GM23338 (cell line): ENCODE measurements at regions not wholly inside any gene's neighbourhood (a gene's known extent, or its start where the extent isn't known, plus 50 kb on each side); places are given as distances from the start of the nearest gene placed in this dataset.
A peak's percentile ranks its signal among the peaks of the same experiment; 100 is the strongest.

Experiments used
- ATAC-seq: fragments of 200-7000 bp; cut with Tn5 transposase; 3 replicates; pipeline ENCODE4 v1.9.1; 2020
- DNase-seq: peaks from one replicate; pipeline ENCODE4 v3.0.0-alpha.2; 2015; ENCODE audit warnings: low spot score
- H2AFZ ChIP-seq: fragments of 200-600 bp; sonication (generic); 2 replicates; pipeline ENCODE4 v1.8.0; 2016; ENCODE audit warnings: antibody characterized with exemption, mild to moderate bottlenecking, moderate library complexity
- H3F3A ChIP-seq: fragments of 200-600 bp; sonication (generic); replicated peaks from 2 replicates; pipeline ENCODE4 v1.8.0; 2017; ENCODE audit warnings: antibody characterized with exemption, mixed run types, low read depth
- H3K27ac ChIP-seq: fragments of 200-600 bp; sonication (generic); 2 replicates; pipeline ENCODE4 v1.6.1; 2016; ENCODE audit warnings: low read depth
- H3K27me3 ChIP-seq: fragments of 200-600 bp; sonication (generic); 2 replicates; pipeline ENCODE4 v1.8.0; 2016; ENCODE audit warnings: mild to moderate bottlenecking, mixed run types, moderate library complexity; ENCODE audit not compliant: insufficient read depth
- H3K36me3 ChIP-seq: fragments of 200-600 bp; sonication (generic); 2 replicates; pipeline ENCODE4 v1.8.0; 2016; ENCODE audit warnings: mild to moderate bottlenecking; ENCODE audit not compliant: insufficient read depth
- H3K4me1 ChIP-seq: fragments of 200-600 bp; sonication (generic); 2 replicates; pipeline ENCODE4 v1.8.0; 2016; ENCODE audit warnings: mild to moderate bottlenecking, moderate library complexity; ENCODE audit not compliant: insufficient read depth
- H3K4me2 ChIP-seq: fragments of 200-600 bp; sonication (generic); 2 replicates; pipeline ENCODE4 v1.7.1; 2017; ENCODE audit warnings: mixed run types
- H3K4me3 ChIP-seq: fragments of 200-600 bp; sonication (generic); 2 replicates; pipeline ENCODE4 v1.6.1; 2016; ENCODE audit warnings: mixed run types
- H3K79me2 ChIP-seq: fragments of 200-600 bp; sonication (generic); replicated peaks from 2 replicates; pipeline ENCODE4 v1.8.0; 2017; ENCODE audit warnings: mild to moderate bottlenecking; ENCODE audit not compliant: insufficient read depth
- H3K9me2 ChIP-seq: fragments of 200-600 bp; sonication (generic); 2 replicates; pipeline ENCODE4 v1.8.0; 2017; ENCODE audit not compliant: insufficient read depth
- H4K20me1 ChIP-seq: fragments of 200-600 bp; sonication (generic); replicated peaks from 2 replicates; pipeline ENCODE4 v1.8.0; 2017; ENCODE audit warnings: mild to moderate bottlenecking; ENCODE audit not compliant: insufficient read depth
- H3K27ac Mint-ChIP-seq: 2 replicates; pipeline ENCODE4 v1.8.0; 2020; ENCODE audit warnings: inconsistent platforms, mild to moderate bottlenecking, moderate library complexity, mixed read lengths
- H3K27me3 Mint-ChIP-seq: 3 replicates; pipeline ENCODE4 v1.8.0; 2022; ENCODE audit warnings: low read depth, mild to moderate bottlenecking, moderate library complexity, mixed read lengths, inconsistent platforms; ENCODE audit not compliant: insufficient read depth, poor library complexity
- H3K36me3 Mint-ChIP-seq: 3 replicates; pipeline ENCODE4 v1.8.0; 2021; ENCODE audit warnings: low read depth, mild to moderate bottlenecking, inconsistent platforms, moderate library complexity, mixed read lengths
- H3K4me1 Mint-ChIP-seq: 3 replicates; pipeline ENCODE4 v1.8.0; 2020; ENCODE audit warnings: mild to moderate bottlenecking, inconsistent platforms, mixed read lengths
- H3K4me3 Mint-ChIP-seq: 3 replicates; pipeline ENCODE4 v1.8.0; 2021; ENCODE audit warnings: moderate library complexity, mild to moderate bottlenecking, inconsistent platforms, mixed read lengths
- H3K9me3 Mint-ChIP-seq: 3 replicates; pipeline ENCODE4 v1.8.0; 2020; ENCODE audit warnings: moderate library complexity, mild to moderate bottlenecking, inconsistent platforms, mixed read lengths
- NANOG ChIP-seq: IDR thresholded peaks from 2 replicates; pipeline ENCODE4 v1.6.1; 2016; ENCODE audit warnings: antibody characterized with exemption, borderline replicate concordance
- POLR2AphosphoS5 ChIP-seq: IDR thresholded peaks from 2 replicates; pipeline ENCODE4 v1.6.1; 2016; ENCODE audit warnings: antibody characterized with exemption, low read depth
- ZNF462 ChIP-seq: fragments of 250-450 bp; sonication (Bioruptor Pico); IDR thresholded peaks from 2 replicates; pipeline ENCODE4 v1.5.0; 2020; ENCODE audit warnings: mild to moderate bottlenecking, moderate library complexity
- TF ChIP-seq, protein P1 (sequence below), 2 experiments: fragments of 200-600 bp in 1 of 2; sonication (generic) in 1 of 2; conservative IDR thresholded peaks; 2 replicates each; pipeline versions ENCODE4 v1.5.1 to v1.6.1; 2016 to 2017; ENCODE audit warnings: antibody characterized with exemption in 2 of 2, low read depth in 2 of 2, mild to moderate bottlenecking in 2 of 2, moderate library complexity in 1 of 2

GRCh38 chr3:182139627-182140357 lies 428.1 kb downstream of the SOX2 start:
- H3K4me1 ChIP-seq = peaks cover 56% of the 10 kb centered on the region
- no peak overlapping the region for H3K27ac ChIP-seq
- peaks cover 70% of the 10 kb centered on the region for H3K4me1 Mint-ChIP-seq
- H3K4me3 ChIP-seq = no peak overlapping the region; the same call in 1 of the 2 replicates
- H3K36me3 ChIP-seq = no peaks in the 10 kb centered on the region
- no peaks in the 10 kb centered on the region for H3K9me2 ChIP-seq
- peaks cover 27% of the 10 kb centered on the region for H3K27me3 ChIP-seq
- peak overlapping the region; percentile 12; the same call in 1 of the 2 replicates for H3K4me2 ChIP-seq
- no peak overlapping the region for H2AFZ ChIP-seq
- no peak for TF ChIP-seq POLR2AphosphoS5
- peak; percentile 96 for TF ChIP-seq ZNF462
- TF ChIP-seq NANOG = peak; percentile 93
- TF ChIP-seq, protein P1, sequence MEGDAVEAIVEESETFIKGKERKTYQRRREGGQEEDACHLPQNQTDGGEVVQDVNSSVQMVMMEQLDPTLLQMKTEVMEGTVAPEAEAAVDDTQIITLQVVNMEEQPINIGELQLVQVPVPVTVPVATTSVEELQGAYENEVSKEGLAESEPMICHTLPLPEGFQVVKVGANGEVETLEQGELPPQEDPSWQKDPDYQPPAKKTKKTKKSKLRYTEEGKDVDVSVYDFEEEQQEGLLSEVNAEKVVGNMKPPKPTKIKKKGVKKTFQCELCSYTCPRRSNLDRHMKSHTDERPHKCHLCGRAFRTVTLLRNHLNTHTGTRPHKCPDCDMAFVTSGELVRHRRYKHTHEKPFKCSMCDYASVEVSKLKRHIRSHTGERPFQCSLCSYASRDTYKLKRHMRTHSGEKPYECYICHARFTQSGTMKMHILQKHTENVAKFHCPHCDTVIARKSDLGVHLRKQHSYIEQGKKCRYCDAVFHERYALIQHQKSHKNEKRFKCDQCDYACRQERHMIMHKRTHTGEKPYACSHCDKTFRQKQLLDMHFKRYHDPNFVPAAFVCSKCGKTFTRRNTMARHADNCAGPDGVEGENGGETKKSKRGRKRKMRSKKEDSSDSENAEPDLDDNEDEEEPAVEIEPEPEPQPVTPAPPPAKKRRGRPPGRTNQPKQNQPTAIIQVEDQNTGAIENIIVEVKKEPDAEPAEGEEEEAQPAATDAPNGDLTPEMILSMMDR (conservative IDR thresholded peaks at IDR 0.05; ENCODE audit: low read depth in 2 of 2) = peak in 1 of 2 experiments; percentile 69; a peak in 3 of 4 replicates
- peaks cover 23% of the 10 kb centered on the region for H3K27me3 Mint-ChIP-seq
- H3K9me3 Mint-ChIP-seq = no peaks in the 10 kb centered on the region
- H3K79me2 ChIP-seq = no peaks in the 10 kb centered on the region
- H3K27ac Mint-ChIP-seq = no peak overlapping the region
- H3K36me3 Mint-ChIP-seq = no peaks in the 10 kb centered on the region
- ATAC-seq (peak; percentile 85), DNase-seq (peak; percentile 79)
- peak overlapping the region; percentile 38; the same call in 1 of the 3 replicates for H3K4me3 Mint-ChIP-seq
- no peaks in the 10 kb centered on the region for H3F3A ChIP-seq
- no peaks in the 10 kb centered on the region for H4K20me1 ChIP-seq
